ENCODE measurements at regions not wholly inside any gene's neighbourhood (a gene's known extent, or its start where the extent isn't known, plus 50 kb on each side); places are given as distances from the start of the nearest gene placed in this dataset.

- no peak overlapping the region for H3K4me3 ChIP-seq (ENCODE audit: low read length)
- H3K27ac ChIP-seq (ENCODE audit: low read depth, low read length): no peak overlapping the region
- Mint-ChIP-seq H3K27me3 (ENCODE audit: insufficient read depth) (no peaks in the 10 kb centered on the region), H3K9me3 (no peaks in the 10 kb centered on the region), H3K4me3 (no peak overlapping the region), H3K36me3 (ENCODE audit: low read depth) (no peaks in the 10 kb centered on the region), H3K4me1 (no peaks in the 10 kb centered on the region), H3K27ac (no peak overlapping the region)
- H3K4me1 ChIP-seq (ENCODE audit: control insufficient read depth, insufficient read depth, low read length): no peaks in the 10 kb centered on the region
- no peaks in the 10 kb centered on the region for H3K9me3 ChIP-seq (ENCODE audit: control insufficient read depth, low read length)
- no peaks in the 10 kb centered on the region for H3K36me3 ChIP-seq (ENCODE audit: control insufficient read depth, insufficient read depth, low read length)
- WGBS, 2 experiments (ENCODE audit: insufficient coverage in 1 of 2, insufficient read length in 1 of 2): 90 to 95% methylated on average over 3 of the region's 4 CpGs
- no peaks in the 10 kb centered on the region for H3K27me3 ChIP-seq (ENCODE audit: control insufficient read depth, insufficient read depth, low read length, poor library complexity, severe bottlenecking)
- no peak for DNase-seq
- H3K9ac ChIP-seq (ENCODE audit: extremely low read depth, low read length, poor library complexity, severe bottlenecking): no peak overlapping the region
- TF ChIP-seq CTCF (conservative IDR thresholded peaks at IDR 0.05): no peak
These were observed 1907.6 kb upstream of the ACO1 start for GRCh38 chr9:30476826-30477225.

GRCh38 chr9:30478684-30479083 is 1905.8 kb upstream of the ACO1 start:
- Mint-ChIP-seq H3K4me3 (no peak overlapping the region), H3K36me3 (ENCODE audit: low read depth) (no peaks in the 10 kb centered on the region), H3K9me3 (no peaks in the 10 kb centered on the region), H3K4me1 (peaks cover 2% of the 10 kb centered on the region), H3K27me3 (ENCODE audit: insufficient read depth) (no peaks in the 10 kb centered on the region), H3K27ac (no peak overlapping the region)
- 88% methylated on average over 1 of the region's 1 CpG; no CpG with 5 or more reads in 1 of the 2 experiments for WGBS, 2 experiments (ENCODE audit: insufficient coverage in 1 of 2, insufficient read length in 1 of 2)
- TF ChIP-seq CTCF (conservative IDR thresholded peaks at IDR 0.05): no peak
- no peak for DNase-seq
- no peak overlapping the region for H3K4me3 ChIP-seq (ENCODE audit: low read length)
- H3K36me3 ChIP-seq (ENCODE audit: control insufficient read depth, insufficient read depth, low read length): no peaks in the 10 kb centered on the region
- H3K4me1 ChIP-seq (ENCODE audit: control insufficient read depth, insufficient read depth, low read length): no peaks in the 10 kb centered on the region
- no peak overlapping the region for H3K9ac ChIP-seq (ENCODE audit: extremely low read depth, low read length, poor library complexity, severe bottlenecking)
- H3K27me3 ChIP-seq (ENCODE audit: control insufficient read depth, insufficient read depth, low read length, poor library complexity, severe bottlenecking): no peaks in the 10 kb centered on the region
- no peak overlapping the region for H3K27ac ChIP-seq (ENCODE audit: low read depth, low read length)
- H3K9me3 ChIP-seq (ENCODE audit: control insufficient read depth, low read length): no peaks in the 10 kb centered on the region

- no peaks in the 10 kb centered on the region for H3K36me3 Mint-ChIP-seq (ENCODE audit: low read depth)
- Histone ChIP-seq H3K9me3 (ENCODE audit: control insufficient read depth, low read length) (no peaks in the 10 kb centered on the region), H3K4me3 (ENCODE audit: low read length) (no peak overlapping the region), H3K9ac (ENCODE audit: extremely low read depth, low read length, poor library complexity, severe bottlenecking) (no peak overlapping the region), H3K36me3 (ENCODE audit: control insufficient read depth, insufficient read depth, low read length) (no peaks in the 10 kb centered on the region), H3K27ac (ENCODE audit: low read depth, low read length) (no peak overlapping the region), H3K4me1 (ENCODE audit: control insufficient read depth, insufficient read depth, low read length) (no peaks in the 10 kb centered on the region), H3K27me3 (ENCODE audit: control insufficient read depth, insufficient read depth, low read length, poor library complexity, severe bottlenecking) (no peaks in the 10 kb centered on the region)
- TF ChIP-seq CTCF (conservative IDR thresholded peaks at IDR 0.05): no peak
- DNase-seq: no peak
- H3K9me3 Mint-ChIP-seq: no peaks in the 10 kb centered on the region
- peaks cover 2% of the 10 kb centered on the region for H3K4me1 Mint-ChIP-seq
- no peaks in the 10 kb centered on the region for H3K27me3 Mint-ChIP-seq (ENCODE audit: insufficient read depth)
- no peak overlapping the region for H3K27ac Mint-ChIP-seq
- 95% methylated on average over 4 of the region's 4 CpGs; no CpG with 5 or more reads in 1 of the 2 experiments for WGBS, 2 experiments (ENCODE audit: insufficient coverage in 1 of 2, insufficient read length in 1 of 2)
- H3K4me3 Mint-ChIP-seq: no peak overlapping the region
These were observed 1901.9 kb upstream of the ACO1 start for GRCh38 chr9:30482499-30482898.
